ENCODE measurements at regions not wholly inside any gene's neighbourhood (a gene's known extent, or its start where the extent isn't known, plus 50 kb on each side); places are given as distances from the start of the nearest gene placed in this dataset.

DNA sequence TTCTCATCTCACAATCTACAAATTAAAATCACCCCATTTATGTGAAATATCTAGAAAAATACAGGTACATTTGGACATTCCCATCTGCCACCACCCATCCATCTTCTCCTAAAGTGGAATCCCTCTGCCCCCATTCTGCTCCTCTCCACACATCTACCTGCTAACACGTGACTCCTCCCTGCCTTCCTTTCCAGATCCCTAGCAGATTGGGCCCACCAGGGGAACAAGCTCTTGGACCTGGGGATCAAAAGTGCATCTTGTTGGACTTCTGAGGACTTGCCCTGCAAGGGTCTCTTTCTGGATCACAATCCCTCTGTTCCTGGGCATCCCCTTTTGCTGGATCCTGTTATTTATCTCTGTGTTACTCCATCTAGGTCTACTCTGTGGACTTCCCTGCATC is 107.6 kb downstream of the ZNF280B start:
- POLR2A ChIA-PET, result no interaction called here
- no peaks in the 10 kb centered on the region for H3K9me3 ChIP-seq (ENCODE audit: low read length)
- ATAC-seq, result no peak
- no TSS peak for BruUV-seq (replicated peaks)
- H3K79me2 ChIP-seq (ENCODE audit: insufficient read depth, low read length), result no peaks in the 10 kb centered on the region
- intact Hi-C loops (cut with micrococcal nuclease; ENCODE audit: unreplicated experiment), result no loop called here
- H3K4me1 ChIP-seq (ENCODE audit: insufficient read depth, low read length), result peaks cover 20% of the 10 kb centered on the region
- no peaks in the 10 kb centered on the region for H4K20me1 ChIP-seq (ENCODE audit: insufficient read depth, low read length)
- 32% methylated on average over 1 of the region's 1 CpG for whole genome bisulfite sequencing (ENCODE audit: low lambda C conversion rate)
- no peak overlapping the region for H2AFZ ChIP-seq (ENCODE audit: low read length)
- in situ Hi-C loops (cut with HindIII; ENCODE audit: extremely low pct_ligation_motif_present, low pct_unique_long_range_greater_than_20kb), result no loop called here
- H3K27me3 ChIP-seq (ENCODE audit: control insufficient read depth in 1 of 2, insufficient read depth in 2 of 2, low read length in 2 of 2), result peaks cover 0 to 19% of the 10 kb centered on the region in 2 experiments; a peak in 3 of 5 replicates
- DNase-seq (ENCODE audit: low spot score), result no peak
- FAIRE-seq, result no peak
- H3K36me3 ChIP-seq (replicated peaks in 1 of 2; ENCODE audit: control insufficient read depth in 1 of 2, insufficient read depth in 2 of 2, low read length in 2 of 2), result no peaks in the 10 kb centered on the region
- H3K27ac ChIP-seq (ENCODE audit: extremely low read length, insufficient read depth, low read length), result no peak overlapping the region
- CTCF ChIA-PET (ENCODE audit: low intra/inter-chr PET ratio, low total read pairs), result no interaction called here
- H3K4me3 ChIP-seq (replicated peaks in 1 of 3; ENCODE audit: insufficient read depth in 1 of 3, low read depth in 2 of 3, low read length in 3 of 3), result no peak overlapping the region
- H3K4me2 ChIP-seq (ENCODE audit: low read depth, low read length), result no peak overlapping the region
- H3K9ac ChIP-seq (ENCODE audit: insufficient read depth, low read depth, low read length), result no peak overlapping the region
- TF ChIP-seq PHB2 (IDR thresholded peaks at IDR 0.05; ENCODE audit: partially characterized antibody) (no peak), DNMT3B (CRISPR knock-in tag; conservative IDR thresholded peaks at IDR 0.05) (no peak), THYN1 (CRISPR knock-in tag; IDR thresholded peaks at IDR 0.05; ENCODE audit: borderline replicate concordance, low read depth) (no peak), HMG20B (CRISPR knock-in tag; conservative IDR thresholded peaks at IDR 0.05) (no peak), SAP130 (CRISPR knock-in tag; IDR thresholded peaks at IDR 0.05; ENCODE audit: low read depth) (no peak), CBX2 (IDR thresholded peaks at IDR 0.05; ENCODE audit: low read depth, low read length) (no peak), CBX2 (CRISPR knock-in tag; IDR thresholded peaks at IDR 0.05; ENCODE audit: low read depth) (no peak), SYNCRIP (IDR thresholded peaks at IDR 0.05; ENCODE audit: insufficient read depth, low read depth, low read length) (no peak), AKAP8 (CRISPR knock-in tag; IDR thresholded peaks at IDR 0.05) (no peak), ZNF891 (CRISPR knock-in tag; IDR thresholded peaks at IDR 0.05) (no peak), ZNF329 (CRISPR knock-in tag; IDR thresholded peaks at IDR 0.05; ENCODE audit: low read depth) (no peak), MAZ (IDR thresholded peaks at IDR 0.05; ENCODE audit: borderline replicate concordance, low read depth, low read length) (no peak), MAZ (CRISPR knock-in tag; IDR thresholded peaks at IDR 0.05; ENCODE audit: low read depth) (no peak), FOXK1 (CRISPR knock-in tag; IDR thresholded peaks at IDR 0.05; ENCODE audit: borderline replicate concordance, low read depth) (no peak)
- TF ChIP-seq, protein P1, sequence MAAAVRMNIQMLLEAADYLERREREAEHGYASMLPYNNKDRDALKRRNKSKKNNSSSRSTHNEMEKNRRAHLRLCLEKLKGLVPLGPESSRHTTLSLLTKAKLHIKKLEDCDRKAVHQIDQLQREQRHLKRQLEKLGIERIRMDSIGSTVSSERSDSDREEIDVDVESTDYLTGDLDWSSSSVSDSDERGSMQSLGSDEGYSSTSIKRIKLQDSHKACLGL (CRISPR knock-in tag; IDR thresholded peaks at IDR 0.05), result no peak
- TF ChIP-seq, protein P2, sequence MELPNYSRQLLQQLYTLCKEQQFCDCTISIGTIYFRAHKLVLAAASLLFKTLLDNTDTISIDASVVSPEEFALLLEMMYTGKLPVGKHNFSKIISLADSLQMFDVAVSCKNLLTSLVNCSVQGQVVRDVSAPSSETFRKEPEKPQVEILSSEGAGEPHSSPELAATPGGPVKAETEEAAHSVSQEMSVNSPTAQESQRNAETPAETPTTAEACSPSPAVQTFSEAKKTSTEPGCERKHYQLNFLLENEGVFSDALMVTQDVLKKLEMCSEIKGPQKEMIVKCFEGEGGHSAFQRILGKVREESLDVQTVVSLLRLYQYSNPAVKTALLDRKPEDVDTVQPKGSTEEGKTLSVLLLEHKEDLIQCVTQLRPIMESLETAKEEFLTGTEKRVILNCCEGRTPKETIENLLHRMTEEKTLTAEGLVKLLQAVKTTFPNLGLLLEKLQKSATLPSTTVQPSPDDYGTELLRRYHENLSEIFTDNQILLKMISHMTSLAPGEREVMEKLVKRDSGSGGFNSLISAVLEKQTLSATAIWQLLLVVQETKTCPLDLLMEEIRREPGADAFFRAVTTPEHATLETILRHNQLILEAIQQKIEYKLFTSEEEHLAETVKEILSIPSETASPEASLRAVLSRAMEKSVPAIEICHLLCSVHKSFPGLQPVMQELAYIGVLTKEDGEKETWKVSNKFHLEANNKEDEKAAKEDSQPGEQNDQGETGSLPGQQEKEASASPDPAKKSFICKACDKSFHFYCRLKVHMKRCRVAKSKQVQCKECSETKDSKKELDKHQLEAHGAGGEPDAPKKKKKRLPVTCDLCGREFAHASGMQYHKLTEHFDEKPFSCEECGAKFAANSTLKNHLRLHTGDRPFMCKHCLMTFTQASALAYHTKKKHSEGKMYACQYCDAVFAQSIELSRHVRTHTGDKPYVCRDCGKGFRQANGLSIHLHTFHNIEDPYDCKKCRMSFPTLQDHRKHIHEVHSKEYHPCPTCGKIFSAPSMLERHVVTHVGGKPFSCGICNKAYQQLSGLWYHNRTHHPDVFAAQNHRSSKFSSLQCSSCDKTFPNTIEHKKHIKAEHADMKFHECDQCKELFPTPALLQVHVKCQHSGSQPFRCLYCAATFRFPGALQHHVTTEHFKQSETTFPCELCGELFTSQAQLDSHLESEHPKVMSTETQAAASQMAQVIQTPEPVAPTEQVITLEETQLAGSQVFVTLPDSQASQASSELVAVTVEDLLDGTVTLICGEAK (IDR thresholded peaks at IDR 0.05), result no peak
- TF ChIP-seq, protein P2 (CRISPR knock-in tag; IDR thresholded peaks at IDR 0.05), result no peak

Data from HepG2 (cell line).